SH-SY5Y (cell line): ENCODE measurements at regions not wholly inside any gene's neighbourhood (a gene's known extent, or its start where the extent isn't known, plus 50 kb on each side); places are given as distances from the start of the nearest gene placed in this dataset.

Experiments
- GATA2 ChIP-seq: IDR thresholded peaks from 2 replicates; pipeline ENCODE4 v1.6.1; 2011; ENCODE audit warnings: mild to moderate bottlenecking, low read depth, low read length
- GATA3 ChIP-seq: IDR thresholded peaks from 2 replicates; pipeline ENCODE4 v1.6.1; 2011; ENCODE audit warnings: low read depth, mild to moderate bottlenecking, low read length, moderate library complexity

DNA sequence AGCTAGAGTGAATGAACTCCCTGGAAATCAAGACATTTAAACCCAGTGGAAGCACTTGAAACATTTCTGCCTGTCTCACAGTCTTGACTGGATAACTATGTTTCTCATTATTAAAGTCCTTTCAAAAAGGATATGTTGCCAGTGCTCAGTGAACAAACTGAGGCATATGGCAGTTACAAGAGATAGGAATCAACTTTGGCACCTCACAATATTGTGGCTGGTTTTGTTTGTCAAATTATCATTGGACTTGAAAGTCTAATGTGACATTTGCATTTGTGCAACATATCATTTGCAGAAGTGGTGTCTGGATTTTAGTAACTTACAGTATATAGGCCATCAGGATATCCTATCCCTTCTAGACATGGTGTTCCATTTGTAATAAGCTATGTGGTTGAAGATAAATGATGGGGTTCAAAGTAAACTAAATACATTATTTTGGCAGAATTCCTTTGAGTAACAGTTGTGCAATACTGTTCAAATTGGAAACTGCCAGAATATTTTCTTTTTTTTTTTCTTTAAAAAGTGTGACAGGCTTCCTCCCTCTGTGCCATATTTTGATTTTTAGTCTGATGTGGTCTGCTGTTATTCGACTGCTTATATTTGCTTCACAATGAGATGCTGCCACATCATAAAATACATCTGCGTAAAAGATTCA is 927.7 kb downstream of the FLRT2 start:
- no peak for TF ChIP-seq GATA2
- no peak for TF ChIP-seq GATA3
